Activated T-helper 1 cell treated with anti-CD3 and anti-CD28 coated beads, Interleukin-2, amount 50 U/mL, for 16 hours (primary cell): ENCODE measurements at regions not wholly inside any gene's neighbourhood (a gene's known extent, or its start where the extent isn't known, plus 50 kb on each side); places are given as distances from the start of the nearest gene placed in this dataset.

ENCODE experiments used
- DNase-seq, 2 donors: peaks; one replicate each; pipeline ENCODE4 v3.0.0-alpha.2; 2020; ENCODE audit warnings: low read depth in 1 of 2, low spot score in 1 of 2

DNA sequence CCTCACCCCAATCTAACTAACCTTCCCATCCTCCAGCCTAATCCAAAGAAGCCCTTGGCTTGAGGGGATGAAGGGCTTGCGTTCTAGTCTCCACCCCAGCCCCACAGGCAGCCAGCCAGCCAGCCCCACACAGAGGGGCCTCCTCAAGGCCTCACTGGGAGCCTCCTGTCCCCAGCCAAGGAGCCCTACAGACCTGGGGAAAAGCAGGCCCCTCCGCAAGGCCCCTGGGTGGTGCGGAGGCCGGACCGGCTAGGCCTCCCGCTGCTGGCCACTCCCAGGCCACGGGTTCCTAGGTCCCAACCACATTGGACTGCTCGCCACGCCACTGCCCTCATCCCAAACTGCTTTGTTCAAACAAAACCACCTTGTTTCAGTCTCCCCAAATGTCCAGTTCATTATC lies 78.0 kb downstream of the ZIC5 start:
- DNase-seq, result no peak

DNA sequence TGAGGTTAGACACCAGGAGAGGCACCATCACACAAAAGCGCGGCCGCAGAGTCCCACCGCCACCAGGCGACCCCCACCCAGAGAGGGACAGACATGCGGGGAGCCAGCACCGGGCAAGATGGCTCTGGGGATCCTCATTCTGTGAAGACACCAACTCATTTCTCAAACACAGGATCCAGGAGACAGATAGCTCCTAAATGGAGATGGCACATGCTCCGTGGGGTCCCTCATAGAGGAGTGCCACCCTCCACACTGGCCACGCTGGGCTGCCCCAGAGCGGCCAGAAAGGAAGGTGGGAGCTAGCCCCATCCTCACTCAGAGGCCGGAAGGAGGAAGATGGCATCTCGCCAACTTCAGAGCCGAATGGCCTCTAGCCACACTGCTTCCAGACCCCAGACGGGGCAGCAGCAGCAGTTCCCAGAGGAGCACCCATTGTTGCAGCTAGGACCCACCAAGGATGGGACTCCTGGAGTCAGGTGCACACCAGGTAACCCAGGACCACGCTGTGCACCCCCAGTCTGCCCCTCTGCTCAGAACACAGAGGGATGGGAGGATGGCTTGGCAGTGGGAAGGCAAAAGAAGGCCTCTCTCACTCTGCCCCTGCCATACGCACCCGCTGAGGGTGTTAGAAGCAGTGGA lies 78.6 kb downstream of the ZIC5 start:
- DNase-seq, result no peak

GRCh38 chr13:99892196-99892613 lies 79.4 kb downstream of the ZIC5 start:
- DNase-seq, result no peak

DNA sequence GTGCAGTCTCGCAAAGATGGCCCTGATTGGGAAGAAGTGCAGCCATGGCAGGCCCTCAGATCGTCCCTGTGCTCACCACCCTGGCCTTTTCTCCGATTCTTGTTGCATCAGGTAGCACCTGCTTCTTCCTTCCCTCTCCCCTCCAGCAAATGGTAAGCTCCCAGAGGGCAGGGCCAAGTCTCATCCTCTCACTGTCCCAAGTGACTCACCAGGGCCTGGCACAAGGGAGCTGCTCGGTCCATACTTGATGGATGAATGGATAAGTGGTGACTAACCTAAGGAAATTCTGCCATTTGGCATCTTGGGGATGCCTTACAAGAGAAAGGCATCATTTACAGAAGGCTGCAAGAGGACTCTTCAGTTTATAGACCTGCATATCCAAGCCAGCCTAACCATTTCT lies 84.9 kb downstream of the ZIC5 start:
- no peak for DNase-seq

DNA sequence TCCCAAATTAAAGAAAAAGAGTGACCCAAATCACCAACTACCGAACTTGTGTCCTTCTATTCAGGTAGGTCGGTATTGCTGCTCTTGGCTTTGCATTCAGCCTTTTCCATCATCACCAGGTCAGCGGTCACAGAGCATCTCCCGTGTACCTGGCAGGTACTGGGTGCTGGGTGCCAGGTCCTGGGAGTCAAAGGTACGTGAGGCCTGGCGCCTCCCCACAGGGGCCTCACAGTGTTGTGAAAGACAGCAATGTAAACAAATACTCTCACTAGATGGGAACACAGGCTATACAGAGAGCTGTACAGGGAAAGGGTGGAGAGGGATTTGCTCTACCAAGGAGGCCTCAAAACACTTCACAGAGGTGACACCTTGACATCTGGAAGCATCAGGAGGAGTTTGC lies 86.7 kb downstream of the ZIC5 start:
- no peak for DNase-seq

- no peak for DNase-seq
Observed at GRCh38 chr13:99883805-99884204, 87.8 kb downstream of the ZIC5 start.

DNA sequence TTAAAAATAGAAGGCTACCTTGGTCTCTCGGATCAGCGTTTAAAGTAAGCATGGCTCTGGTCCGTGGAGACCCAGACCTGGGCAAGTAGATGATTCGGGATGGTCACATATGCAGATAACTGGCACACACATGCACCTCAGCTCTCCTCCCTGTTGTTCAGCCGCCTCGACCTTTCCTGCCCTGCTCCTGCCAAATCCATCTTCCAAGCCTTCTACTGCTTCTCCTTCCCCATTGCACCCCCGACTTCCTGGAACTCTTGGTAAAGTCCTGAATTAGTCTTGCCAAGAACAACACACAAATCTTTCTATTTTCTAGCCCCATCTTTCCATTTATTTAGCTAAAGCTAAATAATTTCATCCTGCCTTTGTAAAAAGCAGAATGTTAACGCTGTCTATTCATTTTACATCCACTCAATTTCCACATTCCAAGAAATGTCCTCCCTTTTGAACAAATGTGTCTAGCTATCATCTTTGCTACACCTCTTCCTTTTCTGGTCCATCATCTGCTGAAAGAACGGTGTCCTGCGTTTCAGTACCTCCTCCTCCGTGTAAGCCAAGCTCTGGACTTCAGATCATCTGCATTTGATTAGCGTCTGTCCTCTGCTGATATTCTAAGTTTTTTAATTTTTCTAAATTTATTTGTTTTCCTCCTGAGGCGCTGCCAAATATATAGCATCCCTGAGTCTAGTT lies 92.5 kb downstream of the ZIC5 start:
- no peak for DNase-seq

DNA sequence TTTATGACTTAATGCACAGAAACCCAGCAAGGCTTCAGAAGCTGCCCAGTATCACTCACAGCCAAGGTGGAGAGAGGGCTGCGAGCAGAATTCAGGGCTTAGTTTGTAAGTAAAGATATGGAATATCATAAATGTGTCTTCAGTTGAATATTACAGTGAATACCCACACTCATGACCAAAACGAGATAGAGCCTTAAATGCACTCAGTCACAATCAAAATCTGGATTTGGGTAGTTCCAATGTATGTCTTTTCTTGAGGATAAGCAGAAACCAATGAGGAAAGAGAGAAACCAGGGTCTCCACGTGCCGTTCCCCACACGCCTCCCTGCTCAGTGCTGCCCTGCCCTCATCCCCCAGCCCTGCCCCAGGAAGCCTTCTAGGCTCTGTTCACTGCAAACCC lies 94.9 kb downstream of the ZIC5 start:
- DNase-seq, result no peak

- DNase-seq, result no peak
Observed at GRCh38 chr13:99875391-99875790, 96.2 kb downstream of the ZIC5 start.

- DNase-seq, result no peak
Observed at GRCh38 chr13:99873832-99874430, 97.6 kb downstream of the ZIC5 start.

GRCh38 chr13:99873141-99873540 lies 98.4 kb downstream of the ZIC5 start:
- no peak for DNase-seq

DNA sequence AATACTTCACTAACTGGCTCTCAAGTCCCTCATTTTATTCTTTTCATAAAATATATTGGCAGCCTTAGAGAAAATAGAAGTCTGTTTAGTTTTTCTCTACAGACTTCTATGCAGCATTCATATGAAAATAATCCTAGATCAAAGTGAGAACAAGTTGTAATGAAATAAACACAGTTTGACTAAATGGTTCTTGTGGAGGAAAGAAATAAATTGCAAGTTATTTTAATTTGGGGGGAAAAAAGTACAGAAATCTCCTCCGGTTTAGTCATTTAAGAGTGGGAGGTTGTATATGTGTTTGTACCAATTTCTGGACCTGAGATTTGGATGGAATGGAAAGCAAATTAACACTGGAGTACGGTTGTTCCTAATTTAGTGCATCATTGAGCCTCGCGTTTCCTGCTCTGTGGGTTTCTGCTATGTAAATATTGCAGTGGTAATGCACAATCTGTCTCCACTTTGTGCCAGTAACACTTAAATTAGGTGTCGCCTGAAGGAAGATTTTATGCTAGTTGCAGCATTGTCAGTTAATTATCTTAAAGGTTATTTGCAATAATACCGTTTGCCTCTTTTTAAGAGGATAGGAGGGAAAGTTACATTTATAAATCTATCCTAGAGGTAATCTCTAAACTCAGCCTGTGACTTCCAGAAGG lies 100.2 kb downstream of the ZIC5 start:
- no peak for DNase-seq

- no peak for DNase-seq
Observed at GRCh38 chr13:99870541-99870940, 101.0 kb downstream of the ZIC5 start.

GRCh38 chr13:99869830-99870229 lies 101.7 kb downstream of the ZIC5 start:
- DNase-seq, result no peak

DNA sequence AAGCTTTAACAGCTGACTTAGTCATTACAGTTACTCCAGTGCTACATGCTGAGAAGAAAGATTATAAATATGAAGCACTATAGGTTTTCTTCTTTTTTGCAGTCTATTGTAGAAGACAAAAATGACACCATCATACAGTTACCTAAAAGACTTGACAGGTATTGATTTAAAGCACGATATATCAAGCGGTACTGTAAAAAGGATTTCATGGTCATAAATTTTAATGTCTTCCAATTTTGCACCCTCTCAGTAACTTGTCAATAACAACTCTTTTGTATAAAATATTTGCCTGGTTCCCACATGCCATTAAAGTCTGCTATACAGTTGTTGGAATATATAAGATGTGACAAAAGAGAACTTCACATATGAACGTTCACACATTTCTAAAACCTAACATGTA lies 102.8 kb downstream of the ZIC5 start:
- no peak for DNase-seq

DNA sequence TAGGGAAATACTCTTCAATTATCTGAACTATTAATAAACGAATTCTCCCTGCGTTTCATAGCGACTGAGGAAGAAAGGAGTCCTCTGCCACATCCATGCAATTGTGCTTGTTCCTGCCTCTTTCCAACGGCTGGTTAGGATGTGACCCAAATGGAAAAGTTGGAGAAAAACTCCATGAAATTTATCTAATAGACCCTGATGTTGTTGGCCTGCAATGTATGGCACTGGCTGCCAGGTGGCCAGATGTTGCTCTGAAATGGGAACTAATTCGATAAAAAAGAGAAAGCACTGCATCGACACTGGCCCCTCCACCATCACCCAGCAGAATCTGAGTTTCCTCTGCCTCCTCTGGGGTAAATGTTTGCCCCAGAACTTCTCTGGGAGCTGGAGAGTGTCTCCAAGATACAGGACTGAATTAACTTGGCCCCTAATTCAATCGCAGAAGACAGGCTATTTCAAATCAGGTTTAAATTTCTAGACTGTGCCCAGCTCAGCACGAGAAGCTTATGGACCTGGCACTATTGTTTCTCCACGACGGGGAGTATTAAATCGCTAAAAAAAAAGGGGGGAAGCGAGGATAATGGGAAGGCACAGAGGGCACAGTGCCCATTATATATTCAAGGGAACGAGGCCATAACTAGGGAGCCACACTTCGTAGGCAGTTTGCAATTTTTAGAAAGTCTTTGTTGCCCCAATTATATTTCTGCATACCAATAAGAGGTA lies 103.9 kb downstream of the ZIC5 start:
- DNase-seq, result no peak

DNA sequence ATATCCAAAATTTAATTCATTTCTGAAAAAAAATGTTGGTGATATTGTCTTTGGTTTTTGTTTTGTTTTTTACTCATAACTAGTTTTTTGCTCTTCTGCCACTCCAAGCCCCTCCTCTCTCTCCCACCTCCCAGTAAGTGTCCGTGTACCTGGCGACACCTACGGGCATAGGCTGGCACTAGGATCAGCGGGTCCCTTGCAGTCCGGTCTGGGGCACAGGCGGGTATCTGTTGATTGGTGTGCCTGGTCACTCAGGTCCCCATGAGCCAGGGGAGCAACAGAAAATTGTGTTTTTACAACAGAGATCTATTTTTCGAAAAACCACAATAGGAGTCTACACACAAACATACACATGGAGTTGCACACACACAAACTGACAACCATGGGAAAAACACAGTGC lies 104.8 kb downstream of the ZIC5 start:
- no peak for DNase-seq

GRCh38 chr13:99865420-99865930 lies 106.1 kb downstream of the ZIC5 start:
- no peak for DNase-seq

GRCh38 chr13:99864627-99864990 lies 107.0 kb downstream of the ZIC5 start:
- DNase-seq, result no peak

DNA sequence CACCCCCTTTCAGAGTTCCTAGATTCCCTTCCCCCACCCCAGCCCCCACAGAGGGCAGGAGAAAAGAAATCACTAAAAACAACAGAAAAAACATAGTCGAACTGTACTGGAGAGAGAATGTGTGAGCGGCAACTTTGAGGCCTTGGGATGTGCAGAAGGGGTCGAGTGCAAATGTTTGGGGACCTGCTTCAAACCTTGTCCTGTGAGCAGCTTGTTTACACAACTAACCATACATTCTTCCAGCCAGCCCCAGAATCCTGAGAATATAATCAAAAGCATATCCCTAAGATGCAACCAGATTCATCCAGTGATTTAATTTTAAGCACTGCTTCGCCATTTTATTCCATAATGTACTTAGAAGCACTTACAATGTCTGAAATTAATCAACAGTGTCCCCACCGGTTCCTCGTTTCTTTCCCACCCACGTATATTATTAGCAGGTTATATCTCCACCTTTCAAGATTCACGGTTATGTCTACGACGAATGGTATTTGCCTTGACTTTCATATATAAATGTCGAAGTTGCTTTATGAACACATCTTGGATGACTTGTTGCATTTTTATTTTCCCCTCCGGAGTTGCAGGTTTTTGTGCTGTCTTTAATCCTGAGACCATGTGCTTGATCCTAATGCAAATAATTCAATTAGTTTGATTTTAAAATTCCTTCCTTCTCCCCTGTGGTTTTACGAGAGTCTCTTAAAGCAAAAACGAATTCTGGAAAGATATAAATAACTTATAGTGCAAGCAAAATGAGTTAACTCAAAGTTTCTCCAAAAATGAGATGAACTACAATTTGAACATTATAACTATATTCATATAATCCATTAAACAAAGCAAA lies 107.6 kb downstream of the ZIC5 start:
- no peak for DNase-seq

DNA sequence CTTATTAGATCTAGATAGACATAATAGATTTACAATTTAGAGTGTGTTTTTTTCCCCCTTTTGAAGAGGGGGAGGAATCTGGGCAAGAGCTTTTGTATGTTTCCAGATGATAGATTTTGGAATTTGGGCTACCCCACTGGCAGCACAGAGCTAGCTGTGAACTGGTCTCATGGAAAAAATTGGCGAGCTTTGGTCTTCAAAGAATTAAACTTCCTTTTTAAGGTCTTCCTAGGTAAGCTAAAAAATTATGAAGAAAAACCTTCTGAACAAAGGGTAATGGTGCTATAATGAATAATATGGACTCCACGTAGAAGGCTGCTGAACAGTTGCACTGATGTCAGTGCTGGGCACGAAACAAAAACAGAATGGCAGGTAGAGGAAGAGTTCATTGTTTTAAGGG lies 109.3 kb downstream of the ZIC5 start:
- no peak for DNase-seq
